K562 (cell line): ENCODE measurements at regions not wholly inside any gene's neighbourhood (a gene's known extent, or its start where the extent isn't known, plus 50 kb on each side); places are given as distances from the start of the nearest gene placed in this dataset.

Experiments used
- ATAC-seq: fragments of 200-7000 bp; cut with Tn5 transposase; 3 replicates; pipeline ENCODE4 v1.9.1; 2020; ENCODE audit warnings: moderate library complexity
- BruUV-seq: library from RNA; stranded (reverse); fragments of 400-500 nt; replicated peaks from 2 replicates; lab custom pipeline; 2021; lab: Mats Ljungman, UMichigan
- CTCF ChIA-PET: fragments of 300-600 bp; formaldehyde crosslinking; extraction: SDS; loops from one replicate; lab custom pipeline; 2021; ENCODE audit warnings: low intra/inter-chr PET ratio; lab: Yijun Ruan, JAX
- POLR2A ChIA-PET: fragments of 300-600, 350-650 bp; sonication (Branson Sonifier 250); formaldehyde crosslinking; extraction: SDS; loops from one replicate; lab custom pipeline; 2021; ENCODE audit warnings: antibody characterized with exemption, inconsistent platforms; lab: Yijun Ruan, JAX
- DNase-seq, 4 experiments: peaks; one replicate each; pipeline versions ENCODE4 v3.0.0 to v3.0.0-alpha.2; 2011 to 2018; ENCODE audit warnings: low spot score in 3 of 4, mixed read lengths in 3 of 4; ENCODE audit errors: extremely low read depth in 1 of 4
- FAIRE-seq: peaks from 2 replicates; lab custom pipeline; 2011; peaks lifted over from hg19 to GRCh38; lab: Jason Lieb, UNC
- H2AFZ ChIP-seq: 2 replicates; pipeline ENCODE4 v1.6.0; 2011; ENCODE audit warnings: low read depth, low read length, control low read depth, inconsistent platforms
- H3K27ac ChIP-seq: fragments of 200-600 bp; 3 replicates; pipeline ENCODE4 v1.8.0; 2011; ENCODE audit warnings: low read depth, mild to moderate bottlenecking, control low read depth, inconsistent platforms, low read length, moderate library complexity, mixed read lengths; ENCODE audit errors: extremely low read depth
- H3K27me3 ChIP-seq, 2 experiments: fragments of 300-600 bp in 1 of 2; 2 replicates in 1 of 2; 3 replicates in 1 of 2; pipeline versions ENCODE4 v1.6.0 to v1.8.0; 2011; ENCODE audit warnings: inconsistent platforms in 2 of 2, low read length in 2 of 2, mild to moderate bottlenecking in 1 of 2, mixed read lengths in 1 of 2, moderate library complexity in 1 of 2; ENCODE audit not compliant: control insufficient read depth in 2 of 2, insufficient read depth in 2 of 2
- H3K36me3 ChIP-seq: fragments of 300-600 bp; 3 replicates; pipeline ENCODE4 v1.8.0; 2011; ENCODE audit warnings: mild to moderate bottlenecking, low read length, inconsistent platforms; ENCODE audit not compliant: control insufficient read depth, insufficient read depth
- H3K4me1 ChIP-seq, 2 experiments: fragments of 200-600 bp in 1 of 2; replicated peaks in 1 of 2; 2 replicates in 1 of 2; 3 replicates in 1 of 2; pipeline versions ENCODE4 v1.5.1 to v1.8.0; 2011; ENCODE audit warnings: inconsistent platforms in 2 of 2, low read length in 2 of 2, mild to moderate bottlenecking in 1 of 2, mixed read lengths in 1 of 2, moderate library complexity in 1 of 2; ENCODE audit not compliant: control insufficient read depth in 2 of 2, insufficient read depth in 2 of 2
- H3K4me2 ChIP-seq: 2 replicates; pipeline ENCODE4 v1.6.1; 2011; ENCODE audit warnings: low read length, control low read depth, inconsistent platforms, mixed read lengths; ENCODE audit not compliant: insufficient read depth
- H3K4me3 ChIP-seq: fragments of 200-600 bp; sonication (generic), shearing (Covaris generic); 2 replicates; pipeline ENCODE4 v1.5.1; 2016; ENCODE audit warnings: control low read depth, inconsistent platforms
- H3K79me2 ChIP-seq: fragments of 200-600 bp; 3 replicates; pipeline ENCODE4 v1.8.0; 2011; ENCODE audit warnings: low read length, inconsistent platforms; ENCODE audit not compliant: control insufficient read depth, insufficient read depth
- H3K9ac ChIP-seq, 2 experiments: 2 replicates each; pipeline versions ENCODE4 v1.6.0 to v1.6.1; 2011; ENCODE audit warnings: low read depth in 2 of 2, low read length in 2 of 2, control low read depth in 1 of 2, inconsistent platforms in 1 of 2, mild to moderate bottlenecking in 1 of 2, mixed read lengths in 1 of 2; ENCODE audit not compliant: insufficient read depth in 1 of 2
- H3K9me1 ChIP-seq: one replicate; pipeline ENCODE4 v1.6.0; 2011; ENCODE audit warnings: inconsistent platforms, mild to moderate bottlenecking, low read length, moderate library complexity; ENCODE audit not compliant: control insufficient read depth, insufficient read depth
- H3K9me3 ChIP-seq: replicated peaks from 2 replicates; pipeline ENCODE4 v1.5.1; 2011; ENCODE audit warnings: low read depth, low read length, inconsistent platforms; ENCODE audit not compliant: control insufficient read depth, insufficient read depth
- H4K20me1 ChIP-seq: replicated peaks from 2 replicates; pipeline ENCODE4 v1.6.1; 2011; ENCODE audit warnings: low read length, inconsistent platforms, mixed read lengths; ENCODE audit not compliant: control insufficient read depth, insufficient read depth
- HMGXB4 ChIP-seq: sonication (generic); formaldehyde crosslinking; IDR thresholded peaks from 2 replicates; pipeline ENCODE4 v1.8.1; 2023; ENCODE audit warnings: mild to moderate bottlenecking, missing genetic modification reagents
- PTTG1 ChIP-seq: fragments of 450-650 bp; IDR thresholded peaks from 2 replicates; pipeline ENCODE4 v1.6.1; 2016; ENCODE audit warnings: low read depth, mild to moderate bottlenecking, missing genetic modification characterization, missing compliant biosample characterization
- ZBTB9 ChIP-seq: fragments of 450-650 bp; formaldehyde crosslinking; IDR thresholded peaks from 2 replicates; pipeline ENCODE4 v1.4.0; 2020; ENCODE audit warnings: mild to moderate bottlenecking, moderate library complexity
- ZNF175 ChIP-seq: fragments of 200-800 bp; sonication (Bioruptor generic); IDR thresholded peaks from 2 replicates; pipeline ENCODE4 v1.6.1; 2016; ENCODE audit warnings: low read depth, mild to moderate bottlenecking, missing genetic modification characterization, missing compliant biosample characterization
- ZNF76 ChIP-seq: fragments of 250-450 bp; sonication (Bioruptor Pico); IDR thresholded peaks from 2 replicates; pipeline ENCODE4 v1.4.0; 2020; ENCODE audit warnings: mild to moderate bottlenecking, moderate library complexity, borderline replicate concordance
- WGBS: fragments of 100-300 bp; shearing (Covaris generic); methylation state at CpG from one replicate; pipeline ENCODE4 v1.1.6; 2016; ENCODE audit warnings: low coverage, mixed read lengths; ENCODE audit not compliant: insufficient coverage; ENCODE audit errors: missing lambda C conversion rate; 5-methylcytosine and 5-hydroxymethylcytosine counted together
- in situ Hi-C: fragments of 300-500 bp; cut with MboI; formaldehyde crosslinking; loops from 4 replicates; pipeline ENCODE4 v1.15.0; 2018; ENCODE audit warnings: inconsistent platforms, mixed read lengths
- intact Hi-C: fragments of 100-400 bp; cut with micrococcal nuclease; formaldehyde crosslinking; loops from 2 replicates; pipeline ENCODE4 v1.14.2; 2022
- TF ChIP-seq, protein P1 (sequence below): fragments of 250-450 bp; sonication (Bioruptor Pico); IDR thresholded peaks from 2 replicates; pipeline ENCODE4 v1.4.0; 2020; ENCODE audit warnings: mild to moderate bottlenecking, moderate library complexity, borderline replicate concordance
- TF ChIP-seq, protein P2 (sequence below), 2 experiments: fragments of 450-650 bp; IDR thresholded peaks; 2 replicates each; pipeline ENCODE4 v1.6.1; 2016; ENCODE audit warnings: mild to moderate bottlenecking in 2 of 2, borderline replicate concordance in 1 of 2, low read depth in 1 of 2, moderate library complexity in 1 of 2

GRCh38 chr13:51532736-51533197 is 51.5 kb upstream of the WDFY2 start:
- Histone ChIP-seq H3K9me1 (no peaks in the 10 kb centered on the region), H3K27ac (no peak overlapping the region), H3K36me3 (no peaks in the 10 kb centered on the region), H3K4me1 (no peaks in the 10 kb centered on the region; a peak in 2 of 5 replicates), H3K9me3 (no peaks in the 10 kb centered on the region), H3K79me2 (no peaks in the 10 kb centered on the region), H3K9ac (no peak overlapping the region), H3K4me2 (no peak overlapping the region), H3K27me3 (no peaks in the 10 kb centered on the region), H4K20me1 (no peaks in the 10 kb centered on the region), H2AFZ (no peak overlapping the region; the same call in 1 of the 2 replicates), H3K4me3 (no peak overlapping the region)
- WGBS, result 0% methylated on average over 2 of the region's 2 CpGs
- DNase-seq (no peak), FAIRE-seq (no peak), ATAC-seq (no peak)
- intact Hi-C loops (no loop called here), in situ Hi-C loops (no loop called here)
- no TSS peak for BruUV-seq
- CTCF ChIA-PET, result no interaction called here
- POLR2A ChIA-PET, result no interaction called here
- no peak for TF ChIP-seq ZBTB9 (CRISPR knock-in tag)
- no peak for TF ChIP-seq ZNF175 (CRISPR knock-in tag)
- no peak for TF ChIP-seq HMGXB4
- no peak for TF ChIP-seq ZNF76 (CRISPR knock-in tag)
- TF ChIP-seq, protein P1, sequence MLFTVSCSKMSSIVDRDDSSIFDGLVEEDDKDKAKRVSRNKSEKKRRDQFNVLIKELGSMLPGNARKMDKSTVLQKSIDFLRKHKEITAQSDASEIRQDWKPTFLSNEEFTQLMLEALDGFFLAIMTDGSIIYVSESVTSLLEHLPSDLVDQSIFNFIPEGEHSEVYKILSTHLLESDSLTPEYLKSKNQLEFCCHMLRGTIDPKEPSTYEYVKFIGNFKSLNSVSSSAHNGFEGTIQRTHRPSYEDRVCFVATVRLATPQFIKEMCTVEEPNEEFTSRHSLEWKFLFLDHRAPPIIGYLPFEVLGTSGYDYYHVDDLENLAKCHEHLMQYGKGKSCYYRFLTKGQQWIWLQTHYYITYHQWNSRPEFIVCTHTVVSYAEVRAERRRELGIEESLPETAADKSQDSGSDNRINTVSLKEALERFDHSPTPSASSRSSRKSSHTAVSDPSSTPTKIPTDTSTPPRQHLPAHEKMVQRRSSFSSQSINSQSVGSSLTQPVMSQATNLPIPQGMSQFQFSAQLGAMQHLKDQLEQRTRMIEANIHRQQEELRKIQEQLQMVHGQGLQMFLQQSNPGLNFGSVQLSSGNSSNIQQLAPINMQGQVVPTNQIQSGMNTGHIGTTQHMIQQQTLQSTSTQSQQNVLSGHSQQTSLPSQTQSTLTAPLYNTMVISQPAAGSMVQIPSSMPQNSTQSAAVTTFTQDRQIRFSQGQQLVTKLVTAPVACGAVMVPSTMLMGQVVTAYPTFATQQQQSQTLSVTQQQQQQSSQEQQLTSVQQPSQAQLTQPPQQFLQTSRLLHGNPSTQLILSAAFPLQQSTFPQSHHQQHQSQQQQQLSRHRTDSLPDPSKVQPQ, result no peak
- no peak for TF ChIP-seq PTTG1 (tag)
- TF ChIP-seq, protein P2, sequence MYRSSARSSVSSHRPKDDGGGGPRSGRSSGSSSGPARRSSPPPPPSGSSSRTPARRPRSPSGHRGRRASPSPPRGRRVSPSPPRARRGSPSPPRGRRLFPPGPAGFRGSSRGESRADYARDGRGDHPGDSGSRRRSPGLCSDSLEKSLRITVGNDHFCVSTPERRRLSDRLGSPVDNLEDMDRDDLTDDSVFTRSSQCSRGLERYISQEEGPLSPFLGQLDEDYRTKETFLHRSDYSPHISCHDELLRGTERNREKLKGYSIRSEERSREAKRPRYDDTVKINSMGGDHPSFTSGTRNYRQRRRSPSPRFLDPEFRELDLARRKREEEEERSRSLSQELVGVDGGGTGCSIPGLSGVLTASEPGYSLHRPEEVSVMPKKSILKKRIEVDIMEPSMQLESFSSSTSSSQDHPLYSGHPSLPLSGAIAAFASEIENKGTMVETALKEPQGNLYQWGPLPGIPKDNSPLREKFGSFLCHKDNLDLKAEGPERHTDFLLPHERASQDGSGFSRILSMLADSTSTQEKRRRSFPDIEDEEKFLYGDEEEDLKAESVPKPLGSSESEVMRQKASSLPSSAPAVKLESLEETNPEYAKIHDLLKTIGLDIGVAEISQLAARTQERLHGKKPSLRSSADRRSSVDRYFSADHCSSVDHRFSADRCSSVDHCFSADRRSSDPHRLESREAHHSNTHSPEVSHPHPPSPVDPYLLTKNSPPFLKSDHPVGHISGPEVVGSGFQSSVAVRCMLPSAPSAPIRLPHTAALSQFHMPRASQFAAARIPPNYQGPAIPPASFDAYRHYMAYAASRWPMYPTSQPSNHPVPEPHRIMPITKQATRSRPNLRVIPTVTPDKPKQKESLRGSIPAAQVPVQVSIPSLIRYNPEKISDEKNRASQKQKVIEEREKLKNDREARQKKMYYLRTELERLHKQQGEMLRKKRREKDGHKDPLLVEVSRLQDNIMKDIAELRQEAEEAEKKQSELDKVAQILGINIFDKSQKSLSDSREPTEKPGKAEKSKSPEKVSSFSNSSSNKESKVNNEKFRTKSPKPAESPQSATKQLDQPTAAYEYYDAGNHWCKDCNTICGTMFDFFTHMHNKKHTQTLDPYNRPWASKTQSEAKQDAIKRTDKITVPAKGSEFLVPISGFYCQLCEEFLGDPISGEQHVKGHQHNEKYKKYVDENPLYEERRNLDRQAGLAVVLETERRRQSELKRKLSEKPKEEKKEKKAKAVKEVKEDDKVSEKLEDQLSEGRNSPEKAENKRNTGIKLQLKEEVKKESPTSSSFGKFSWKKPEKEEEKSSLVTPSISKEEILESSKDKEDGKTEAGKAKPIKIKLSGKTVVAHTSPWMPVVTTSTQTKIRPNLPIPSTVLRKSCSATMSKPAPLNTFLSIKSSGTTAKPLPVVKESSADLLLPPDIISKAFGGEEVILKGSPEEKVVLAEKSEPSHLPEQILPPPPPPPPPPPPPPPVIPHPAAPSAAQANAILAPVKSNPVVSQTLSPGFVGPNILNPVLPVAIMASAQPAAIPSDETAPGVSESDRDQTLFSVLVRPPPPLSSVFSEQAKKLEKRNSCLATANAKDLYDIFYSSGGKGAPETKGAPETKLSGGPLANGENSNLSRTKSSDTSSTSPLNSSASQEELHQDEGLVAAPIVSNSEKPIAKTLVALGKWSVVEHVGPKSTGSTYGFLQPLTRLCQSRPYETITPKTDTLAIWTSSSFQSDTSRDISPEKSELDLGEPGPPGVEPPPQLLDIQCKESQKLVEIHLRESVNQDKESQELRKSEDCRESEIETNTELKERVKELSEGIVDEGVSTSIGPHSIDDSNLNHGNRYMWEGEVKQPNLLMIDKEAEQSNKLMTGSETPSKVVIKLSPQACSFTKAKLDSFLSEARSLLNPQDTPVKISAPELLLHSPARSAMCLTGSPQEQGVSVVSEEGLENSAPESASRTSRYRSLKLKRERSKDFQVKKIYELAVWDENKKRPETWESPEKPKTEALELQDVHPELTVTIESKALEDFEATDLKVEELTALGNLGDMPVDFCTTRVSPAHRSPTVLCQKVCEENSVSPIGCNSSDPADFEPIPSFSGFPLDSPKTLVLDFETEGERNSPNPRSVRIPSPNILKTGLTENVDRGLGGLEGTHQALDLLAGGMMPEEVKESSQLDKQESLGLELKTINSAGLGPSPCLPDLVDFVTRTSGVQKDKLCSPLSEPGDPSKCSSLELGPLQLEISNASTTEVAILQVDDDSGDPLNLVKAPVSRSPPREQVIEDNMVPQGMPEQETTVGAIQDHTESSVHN (IDR thresholded peaks at IDR 0.05; ENCODE audit: borderline replicate concordance in 1 of 2, low read depth in 1 of 2), result no peak
